B cell (primary cell): ENCODE measurements at regions not wholly inside any gene's neighbourhood (a gene's known extent, or its start where the extent isn't known, plus 50 kb on each side); places are given as distances from the start of the nearest gene placed in this dataset.
A peak's percentile ranks its signal among the peaks of the same experiment; 100 is the strongest.

Source experiments
- ATAC-seq: fragments of 200-7000 bp; cut with Tn5 transposase; one replicate; pipeline ENCODE4 v1.10.0; 2021; ENCODE audit warnings: low read depth, mild to moderate bottlenecking, moderate number of reproducible peaks, moderate library complexity
- CTCF ChIA-PET: fragments of 350-600 bp; sonication (Branson Sonifier 250); formaldehyde crosslinking; loops from one replicate; lab custom pipeline; 2021; ENCODE audit warnings: antibody characterized with exemption, inconsistent platforms; lab: Charles Lee
- POLR2A ChIA-PET: fragments of 350-600 bp; sonication (Branson Sonifier 250); formaldehyde crosslinking; loops from one replicate; lab custom pipeline; 2021; ENCODE audit warnings: antibody characterized with exemption; lab: Charles Lee
- DNase-seq: peaks from one replicate; pipeline ENCODE4 v3.0.0; 2013
- H2AFZ ChIP-seq: 2 replicates; pipeline ENCODE4 v1.6.1; 2012; ENCODE audit warnings: mild to moderate bottlenecking, low read depth, low read length; ENCODE audit not compliant: insufficient read depth, poor library complexity, severe bottlenecking
- H3K27ac ChIP-seq, 2 donors: 1 replicate in 1 of 2; 2 replicates in 1 of 2; pipeline ENCODE4 v1.5.1; 2012 to 2013; ENCODE audit warnings: low read length in 2 of 2, mild to moderate bottlenecking in 2 of 2, moderate library complexity in 1 of 2
- H3K27me3 ChIP-seq, 4 experiments: fragments of 200-600 bp in 1 of 4; sonication (generic) in 1 of 4; replicated peaks in 1 of 4; 1 replicate in 2 of 4; 2 replicates in 2 of 4; pipeline versions ENCODE4 v1.6.1 to v1.7.0; 2013 to 2016; ENCODE audit warnings: low read length in 3 of 4, mild to moderate bottlenecking in 2 of 4, mixed read lengths in 1 of 4, moderate library complexity in 1 of 4; ENCODE audit not compliant: insufficient read depth in 4 of 4, control insufficient read depth in 3 of 4; ENCODE audit errors: control extremely low read depth in 1 of 4
- H3K36me3 ChIP-seq, 2 experiments: replicated peaks in 1 of 2; 1 replicate in 1 of 2; 2 replicates in 1 of 2; pipeline versions ENCODE4 v1.6.1 to v1.7.1; 2013; ENCODE audit warnings: low read length in 1 of 2; ENCODE audit not compliant: insufficient read depth in 2 of 2, control insufficient read depth in 1 of 2; ENCODE audit errors: control extremely low read depth in 1 of 2, extremely low read depth in 1 of 2
- H3K4me1 ChIP-seq, 2 donors: fragments of 200-600 bp in 1 of 2; sonication (generic) in 1 of 2; 1 replicate in 1 of 2; 2 replicates in 1 of 2; pipeline versions ENCODE4 v1.5.1 to v1.6.1; 2013 to 2017; ENCODE audit warnings: low read length in 2 of 2; ENCODE audit not compliant: control insufficient read depth in 2 of 2, insufficient read depth in 2 of 2
- H3K4me2 ChIP-seq: replicated peaks from 2 replicates; pipeline ENCODE3; 2012; ENCODE audit warnings: mild to moderate bottlenecking, low read depth, low read length; ENCODE audit not compliant: poor library complexity, severe bottlenecking
- H3K4me3 ChIP-seq, 5 experiments: fragments of 200-600 bp in 1 of 5; sonication (generic) in 1 of 5; 1 replicate in 3 of 5; 2 replicates in 2 of 5; pipeline versions ENCODE4 v1.5.1 to v1.7.0; 2011 to 2016; ENCODE audit warnings: low read length in 4 of 5, mild to moderate bottlenecking in 4 of 5, low read depth in 2 of 5, control low read depth in 1 of 5, moderate library complexity in 1 of 5; ENCODE audit not compliant: insufficient read depth in 1 of 5; ENCODE audit errors: control extremely low read depth in 1 of 5, extremely low read depth in 1 of 5
- H3K79me2 ChIP-seq: fragments of 200-600 bp; sonication (generic); one replicate; pipeline ENCODE4 v1.6.0; 2016; ENCODE audit warnings: low read length; ENCODE audit not compliant: control insufficient read depth, insufficient read depth
- H3K9ac ChIP-seq: fragments of 200-600 bp; sonication (generic); 2 replicates; pipeline ENCODE4 v1.6.1; 2017; ENCODE audit warnings: mild to moderate bottlenecking, low read length, moderate library complexity
- H3K9me3 ChIP-seq, 3 donors: one replicate each; pipeline versions ENCODE4 v1.6.1 to v1.7.1; 2013; ENCODE audit warnings: low read length in 2 of 3; ENCODE audit not compliant: control insufficient read depth in 2 of 3, insufficient read depth in 1 of 3; ENCODE audit errors: control extremely low read depth in 1 of 3
- H4K20me1 ChIP-seq: 2 replicates; pipeline ENCODE4 v1.6.0; 2012; ENCODE audit warnings: mild to moderate bottlenecking, low read length; ENCODE audit not compliant: insufficient read depth, control insufficient read depth, poor library complexity, severe bottlenecking
- H3K27ac Mint-ChIP-seq: one replicate; pipeline ENCODE4 v1.8.0; 2021; ENCODE audit warnings: mixed read lengths
- H3K27me3 Mint-ChIP-seq: one replicate; pipeline ENCODE4 v1.8.0; 2021; ENCODE audit warnings: mixed read lengths
- H3K4me1 Mint-ChIP-seq: one replicate; pipeline ENCODE4 v1.8.0; 2021; ENCODE audit warnings: mixed read lengths
- H3K4me3 Mint-ChIP-seq: one replicate; pipeline ENCODE4 v1.8.0; 2021; ENCODE audit warnings: mixed read lengths
- H3K9me3 Mint-ChIP-seq: one replicate; pipeline ENCODE4 v1.8.0; 2022; ENCODE audit warnings: mixed read lengths; ENCODE audit not compliant: insufficient read depth
- EZH2 ChIP-seq: IDR thresholded peaks from 2 replicates; pipeline ENCODE4 v1.6.1; 2012; ENCODE audit warnings: borderline replicate concordance, low read depth, mild to moderate bottlenecking, moderate library complexity, low read length; ENCODE audit not compliant: insufficient read depth, poor library complexity, severe bottlenecking
- WGBS: methylation state at CpG from one replicate; pipeline ENCODE4 v1.1.5; 2013; ENCODE audit warnings: missing lambda C conversion rate; ENCODE audit not compliant: insufficient coverage; 5-methylcytosine and 5-hydroxymethylcytosine counted together
- intact Hi-C: fragments of 100-400 bp; cut with micrococcal nuclease; formaldehyde crosslinking; loops from one replicate; pipeline ENCODE4 v1.10.0; 2022
- TF ChIP-seq, protein P1 (sequence below): fragments of 200-600 bp; IDR thresholded peaks from one replicate; pipeline ENCODE4 v1.8.0; 2022; ENCODE audit warnings: antibody characterized with exemption, mild to moderate bottlenecking

DNA sequence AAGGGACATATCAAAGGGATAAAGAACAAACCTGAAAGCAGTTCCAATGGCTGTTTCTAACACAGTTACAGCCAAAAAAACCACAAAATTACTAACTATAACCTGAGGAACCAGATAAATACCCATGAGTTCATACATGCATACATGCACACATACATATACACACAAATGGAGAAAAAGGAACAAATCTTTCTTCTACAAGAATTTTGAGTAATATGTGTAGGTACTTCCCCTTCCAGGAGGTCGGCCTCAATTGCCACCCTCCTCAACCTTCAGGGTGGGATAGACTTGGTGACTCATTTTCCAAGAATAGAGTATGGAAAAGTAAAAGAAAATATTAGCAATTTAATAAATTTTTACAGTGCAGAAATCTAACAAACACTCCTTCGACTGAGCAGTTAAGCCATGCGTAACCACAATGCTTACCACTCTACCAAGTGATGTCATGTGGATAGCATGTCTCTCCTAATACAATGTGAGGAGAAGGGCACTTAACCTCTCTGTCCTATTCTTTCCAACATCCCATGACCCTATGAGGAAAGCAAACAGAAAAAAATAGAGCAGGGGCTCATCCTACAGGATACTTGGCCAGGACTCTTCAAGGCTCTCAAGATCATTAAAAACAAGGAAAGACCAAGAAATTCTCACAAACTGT lies 243.0 kb upstream of the RUNX1 start:
- H3K4me3 ChIP-seq: no peak overlapping the region
- H4K20me1 ChIP-seq: no peaks in the 10 kb centered on the region
- H3K79me2 ChIP-seq: no peaks in the 10 kb centered on the region
- no peak for ATAC-seq
- H3K9me3 ChIP-seq: peaks cover 2 to 11% (median 4%) of the 10 kb centered on the region in 3 donors
- peak overlapping the region; percentile 33 for H3K4me2 ChIP-seq
- no peaks in the 10 kb centered on the region for H3K27me3 ChIP-seq
- intact Hi-C loops: no loop called here
- ChIA-PET CTCF (no interaction called here), POLR2A (no interaction called here)
- H3K27ac ChIP-seq: no peak overlapping the region
- Mint-ChIP-seq H3K27ac (no peak overlapping the region), H3K4me3 (no peak overlapping the region), H3K27me3 (peaks cover 7% of the 10 kb centered on the region), H3K4me1 (peaks cover 9% of the 10 kb centered on the region), H3K9me3 (peaks cover 8% of the 10 kb centered on the region)
- no peak overlapping the region for H2AFZ ChIP-seq
- peaks cover 3 to 6% of the 10 kb centered on the region in 2 donors for H3K4me1 ChIP-seq
- no peaks in the 10 kb centered on the region for H3K36me3 ChIP-seq
- no peak overlapping the region for H3K9ac ChIP-seq
- no CpG with 5 or more reads among the region's 3 CpGs for WGBS
- peak; percentile 10 for DNase-seq
- TF ChIP-seq, protein P1, sequence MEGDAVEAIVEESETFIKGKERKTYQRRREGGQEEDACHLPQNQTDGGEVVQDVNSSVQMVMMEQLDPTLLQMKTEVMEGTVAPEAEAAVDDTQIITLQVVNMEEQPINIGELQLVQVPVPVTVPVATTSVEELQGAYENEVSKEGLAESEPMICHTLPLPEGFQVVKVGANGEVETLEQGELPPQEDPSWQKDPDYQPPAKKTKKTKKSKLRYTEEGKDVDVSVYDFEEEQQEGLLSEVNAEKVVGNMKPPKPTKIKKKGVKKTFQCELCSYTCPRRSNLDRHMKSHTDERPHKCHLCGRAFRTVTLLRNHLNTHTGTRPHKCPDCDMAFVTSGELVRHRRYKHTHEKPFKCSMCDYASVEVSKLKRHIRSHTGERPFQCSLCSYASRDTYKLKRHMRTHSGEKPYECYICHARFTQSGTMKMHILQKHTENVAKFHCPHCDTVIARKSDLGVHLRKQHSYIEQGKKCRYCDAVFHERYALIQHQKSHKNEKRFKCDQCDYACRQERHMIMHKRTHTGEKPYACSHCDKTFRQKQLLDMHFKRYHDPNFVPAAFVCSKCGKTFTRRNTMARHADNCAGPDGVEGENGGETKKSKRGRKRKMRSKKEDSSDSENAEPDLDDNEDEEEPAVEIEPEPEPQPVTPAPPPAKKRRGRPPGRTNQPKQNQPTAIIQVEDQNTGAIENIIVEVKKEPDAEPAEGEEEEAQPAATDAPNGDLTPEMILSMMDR: no peak
- TF ChIP-seq EZH2: no peak

DNA sequence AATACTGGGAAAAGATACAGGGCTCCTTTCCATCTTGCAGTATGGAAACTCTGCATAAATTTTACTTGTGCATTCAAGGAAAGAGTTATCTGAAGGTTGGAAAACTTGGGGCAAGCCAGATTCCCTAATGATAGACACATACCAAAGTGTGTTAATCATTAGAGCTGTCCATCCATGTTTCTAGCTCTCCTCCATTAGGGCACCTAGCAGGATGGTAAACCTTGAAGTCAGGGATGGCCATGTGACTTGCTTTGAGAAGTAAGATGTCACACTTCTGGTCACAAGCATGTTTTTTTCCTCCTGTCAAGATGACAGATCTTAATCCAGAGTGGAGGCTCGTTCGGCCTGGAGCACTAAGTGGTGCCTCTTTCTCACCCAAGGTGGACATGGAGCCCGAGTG lies 241.9 kb upstream of the RUNX1 start:
- no peaks in the 10 kb centered on the region for H3K36me3 ChIP-seq
- ATAC-seq (no peak), DNase-seq (no peak)
- H2AFZ ChIP-seq: no peak overlapping the region
- peaks cover 2 to 11% (median 8%) of the 10 kb centered on the region in 3 donors for H3K9me3 ChIP-seq
- no peak overlapping the region for H3K4me3 ChIP-seq
- peaks cover 3 to 6% of the 10 kb centered on the region in 2 donors for H3K4me1 ChIP-seq
- CTCF ChIA-PET: no interaction called here
- POLR2A ChIA-PET: no interaction called here
- H3K9ac ChIP-seq: no peak overlapping the region
- no peak overlapping the region for H3K27ac Mint-ChIP-seq
- H3K4me3 Mint-ChIP-seq: no peak overlapping the region
- no peaks in the 10 kb centered on the region for H3K27me3 ChIP-seq
- peaks cover 8% of the 10 kb centered on the region for H3K9me3 Mint-ChIP-seq
- no peak overlapping the region for H3K27ac ChIP-seq
- H4K20me1 ChIP-seq: no peaks in the 10 kb centered on the region
- H3K27me3 Mint-ChIP-seq: peaks cover 3% of the 10 kb centered on the region
- peaks cover 9% of the 10 kb centered on the region for H3K4me1 Mint-ChIP-seq
- no CpG with 5 or more reads among the region's 3 CpGs for WGBS
- intact Hi-C loops: no loop called here
- no peaks in the 10 kb centered on the region for H3K79me2 ChIP-seq
- TF ChIP-seq, protein P1: no peak
- no peak for TF ChIP-seq EZH2
- no peak overlapping the region for H3K4me2 ChIP-seq
